Ishikawa (cell line): ENCODE measurements at regions not wholly inside any gene's neighbourhood (a gene's known extent, or its start where the extent isn't known, plus 50 kb on each side); places are given as distances from the start of the nearest gene placed in this dataset.

ENCODE experiments used
- CEBPB ChIP-seq: IDR thresholded peaks from 2 replicates; pipeline ENCODE4 v1.6.1; 2012
- CREB1 ChIP-seq: IDR thresholded peaks from 2 replicates; pipeline ENCODE4 v1.6.1; 2012; ENCODE audit warnings: low read depth
- EGR1 ChIP-seq: IDR thresholded peaks from 2 replicates; pipeline ENCODE4 v1.6.1; 2012
- EP300 ChIP-seq: IDR thresholded peaks from 2 replicates; pipeline ENCODE4 v1.6.1; 2012; ENCODE audit warnings: borderline replicate concordance
- FOXM1 ChIP-seq: IDR thresholded peaks from 2 replicates; pipeline ENCODE4 v1.6.1; 2012; ENCODE audit warnings: low read depth, borderline replicate concordance
- MAX ChIP-seq: IDR thresholded peaks from 2 replicates; pipeline ENCODE4 v1.6.1; 2012
- NFIC ChIP-seq: IDR thresholded peaks from 2 replicates; pipeline ENCODE4 v1.6.1; 2012
- RAD21 ChIP-seq: IDR thresholded peaks from 2 replicates; pipeline ENCODE4 v1.6.1; 2012; ENCODE audit warnings: low read depth
- REST ChIP-seq: IDR thresholded peaks from 2 replicates; pipeline ENCODE4 v1.6.1; 2012; ENCODE audit warnings: low read depth, mild to moderate bottlenecking
- TAF1 ChIP-seq: IDR thresholded peaks from 2 replicates; pipeline ENCODE4 v1.6.1; 2012; ENCODE audit warnings: low read depth, mild to moderate bottlenecking
- TCF12 ChIP-seq: IDR thresholded peaks from 2 replicates; pipeline ENCODE4 v1.6.1; 2012; ENCODE audit warnings: low read depth
- TEAD4 ChIP-seq: IDR thresholded peaks from 2 replicates; pipeline ENCODE4 v1.6.1; 2012
- USF1 ChIP-seq: IDR thresholded peaks from 2 replicates; pipeline ENCODE4 v1.6.1; 2012
- YY1 ChIP-seq: IDR thresholded peaks from 2 replicates; pipeline ENCODE4 v1.6.1; 2012; ENCODE audit warnings: low read depth
- ZBTB7A ChIP-seq: IDR thresholded peaks from 2 replicates; pipeline ENCODE4 v1.6.1; 2012; ENCODE audit warnings: low read depth

GRCh38 chr3:197428952-197429351 is 126.8 kb downstream of the BDH1 start:
- TF ChIP-seq FOXM1: no peak
- TF ChIP-seq EP300: no peak
- TF ChIP-seq NFIC: no peak
- no peak for TF ChIP-seq EGR1
- TF ChIP-seq CEBPB: no peak
- no peak for TF ChIP-seq CREB1
- no peak for TF ChIP-seq TAF1
- no peak for TF ChIP-seq REST
- no peak for TF ChIP-seq TCF12
- no peak for TF ChIP-seq YY1

GRCh38 chr3:197428117-197428801 is 127.5 kb downstream of the BDH1 start:
- TF ChIP-seq ZBTB7A (no peak), REST (no peak), USF1 (0 out of 2 replicates have a peak, but pooled peaks have one; percentile 39)

GRCh38 chr3:197427021-197427420 is 128.6 kb upstream of the DLG1 start:
- TF ChIP-seq ZBTB7A (no peak), TAF1 (no peak), NFIC (no peak), CREB1 (no peak), FOXM1 (no peak), EP300 (no peak), USF1 (no peak), REST (no peak)

GRCh38 chr3:197426121-197426566 is 127.7 kb upstream of the DLG1 start:
- TF ChIP-seq CREB1: no peak
- TF ChIP-seq NFIC: no peak
- TF ChIP-seq EP300: no peak
- no peak for TF ChIP-seq FOXM1
- TF ChIP-seq TCF12: no peak
- no peak for TF ChIP-seq ZBTB7A
- no peak for TF ChIP-seq MAX
- TF ChIP-seq TAF1: no peak
- no peak for TF ChIP-seq EGR1
- no peak for TF ChIP-seq YY1
- TF ChIP-seq TEAD4: no peak
- no peak for TF ChIP-seq RAD21
- no peak for TF ChIP-seq CEBPB
- no peak for TF ChIP-seq REST
- no peak for TF ChIP-seq USF1
